Right kidney (tissue), 1 donor: ENCODE measurements at regions not wholly inside any gene's neighbourhood (a gene's known extent, or its start where the extent isn't known, plus 50 kb on each side); places are given as distances from the start of the nearest gene placed in this dataset.

Source experiments
- DNase-seq: peaks from one replicate; pipeline ENCODE4 v3.0.0-alpha.2; 2016

DNA sequence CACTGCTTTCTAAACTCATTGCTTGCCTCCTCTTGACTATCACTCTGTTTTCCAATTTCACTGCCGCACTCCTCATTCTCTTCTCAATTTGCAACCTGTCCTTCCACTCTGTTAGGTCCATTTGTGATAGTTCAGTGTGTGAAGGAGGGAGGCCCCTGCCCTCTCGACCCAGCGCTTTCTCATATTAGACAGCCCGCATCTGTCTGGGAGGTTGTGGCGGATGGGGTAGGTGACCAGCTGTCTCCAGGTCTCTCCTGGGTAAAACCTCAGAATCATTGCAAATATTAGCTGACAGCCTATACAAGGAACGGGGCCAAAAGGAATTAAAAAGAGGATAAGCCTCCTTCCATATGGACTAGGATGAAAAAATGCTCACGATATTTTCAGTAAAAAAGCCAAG lies 358.3 kb downstream of the SHQ1 start:
- no peak for DNase-seq

DNA sequence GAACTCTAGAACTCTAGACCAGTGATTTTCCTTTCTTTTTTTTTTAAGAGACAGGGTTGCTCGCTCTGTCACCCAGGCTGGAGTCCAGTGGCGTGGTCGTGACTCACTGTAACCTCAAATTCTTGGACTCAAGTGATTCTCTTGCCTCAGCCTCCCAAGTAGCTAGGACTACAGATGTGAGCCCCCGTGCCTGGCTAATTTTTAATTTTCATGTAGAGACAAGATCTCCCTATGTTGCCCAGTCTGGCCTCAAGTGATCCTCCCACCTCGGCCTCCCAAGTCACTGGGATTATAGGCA lies 359.6 kb downstream of the SHQ1 start:
- no peak for DNase-seq

DNA sequence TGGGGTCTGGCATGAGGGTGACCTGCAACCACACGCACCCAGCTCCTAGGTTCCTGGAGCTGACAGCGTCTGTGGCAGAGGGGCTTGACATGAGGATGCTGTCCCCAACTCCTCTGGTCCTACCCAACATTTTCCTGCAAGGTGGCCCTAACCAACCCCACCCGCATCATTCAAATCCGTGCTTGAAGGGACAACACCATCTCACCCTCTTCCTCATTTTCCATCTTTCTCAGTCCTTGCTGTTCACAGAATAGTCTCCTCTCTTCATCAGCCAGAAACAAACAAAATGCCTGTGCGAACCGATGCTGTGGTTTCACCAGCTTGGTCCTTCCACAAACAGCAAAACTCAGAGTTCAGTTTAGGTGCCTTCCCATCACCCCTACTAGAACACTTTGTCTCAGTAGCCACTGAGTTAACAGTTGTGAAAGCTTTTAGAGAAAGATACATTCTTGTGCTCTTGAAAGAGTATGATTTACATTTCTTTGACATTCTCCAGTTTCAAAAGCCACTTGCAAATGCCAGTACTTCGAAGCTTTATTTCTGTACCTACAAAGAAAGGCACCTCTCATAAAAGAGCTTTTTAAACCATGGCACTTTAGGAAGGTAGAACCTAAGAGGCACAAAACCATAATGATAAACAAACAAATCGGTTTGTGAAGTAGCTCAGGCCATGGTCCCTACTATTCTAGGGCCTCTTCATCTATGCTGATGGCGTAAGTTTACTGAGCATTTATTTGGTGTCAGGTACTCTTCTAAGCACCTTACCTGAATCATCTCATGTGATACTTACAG lies 360.1 kb downstream of the SHQ1 start:
- no peak for DNase-seq

DNA sequence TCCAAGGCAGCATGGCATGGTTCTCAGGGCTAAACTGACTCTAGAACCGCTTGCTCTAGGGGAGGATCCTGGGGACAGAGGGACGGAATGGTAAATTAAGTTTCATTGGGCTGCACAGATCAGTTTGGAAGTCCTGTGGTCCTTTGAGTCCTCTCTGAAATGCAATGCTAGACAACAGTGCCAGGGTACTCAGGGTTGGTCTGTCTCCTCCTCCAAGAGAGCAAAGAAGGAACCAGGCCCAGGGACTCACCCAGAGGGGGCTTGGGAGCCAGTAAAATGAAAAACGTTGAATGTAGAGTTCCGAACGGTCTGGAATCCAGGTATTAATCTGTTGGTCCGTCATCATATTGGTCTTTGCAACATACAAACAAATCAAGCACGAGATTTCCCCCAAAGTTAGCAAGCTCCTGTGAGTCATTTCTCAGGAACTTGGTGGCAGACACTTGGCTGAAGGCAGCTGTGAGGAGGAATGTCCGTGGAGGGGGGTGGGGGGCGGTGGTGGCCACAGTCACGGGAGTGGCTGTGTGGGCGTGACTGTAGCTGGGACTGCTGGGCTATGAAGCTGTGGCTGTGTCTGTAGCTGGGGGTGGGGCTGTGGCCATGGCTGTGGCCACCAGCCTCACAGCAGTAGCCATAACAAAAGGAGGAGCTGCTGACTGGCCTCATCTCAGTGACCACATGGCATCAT lies 361.0 kb downstream of the SHQ1 start:
- no peak for DNase-seq

DNA sequence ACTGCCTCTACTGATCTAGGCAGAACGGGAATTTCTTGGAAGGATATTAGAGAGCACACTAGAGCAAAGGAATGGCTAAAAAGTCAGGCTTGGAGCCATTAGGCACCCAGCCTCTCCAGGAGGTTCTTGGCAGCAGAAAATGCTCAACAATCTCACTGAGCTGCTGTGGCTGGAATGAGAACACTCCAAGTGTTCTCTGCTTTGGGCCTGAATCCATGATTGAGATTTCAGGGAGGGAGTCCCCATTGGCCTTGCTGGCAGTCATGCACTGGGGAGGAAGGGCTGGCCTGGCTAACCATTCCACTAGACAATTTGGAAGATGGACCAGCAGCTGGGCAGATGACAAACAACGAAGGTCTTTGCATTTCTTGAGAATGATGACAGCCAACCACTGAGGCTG lies 362.6 kb downstream of the SHQ1 start:
- no peak for DNase-seq

DNA sequence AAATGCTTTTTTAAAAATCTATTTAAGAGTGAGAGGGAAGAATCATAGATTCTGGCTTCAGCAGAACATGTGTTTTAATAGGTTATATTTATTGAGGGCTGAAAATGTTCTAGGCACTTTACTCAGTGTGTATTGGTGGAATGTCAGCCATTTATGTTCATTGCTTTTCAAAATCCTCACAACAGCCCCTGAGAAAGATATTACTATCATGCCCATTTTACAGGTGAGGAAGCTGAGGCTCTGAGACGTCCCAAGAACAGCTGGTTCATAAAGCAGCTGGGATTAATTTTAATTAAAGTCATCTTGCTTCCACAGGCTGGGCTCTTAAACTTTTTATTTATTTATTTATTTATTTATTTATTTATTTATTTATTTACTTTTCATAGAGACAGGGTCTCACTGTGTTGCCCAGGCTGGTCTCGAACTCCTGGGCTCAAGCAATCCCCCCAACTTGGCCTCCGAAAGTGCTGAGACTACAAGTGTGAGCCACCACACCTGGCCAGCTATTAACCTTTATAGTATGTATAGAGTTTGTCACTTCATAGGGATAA lies 364.6 kb downstream of the SHQ1 start:
- no peak for DNase-seq

DNA sequence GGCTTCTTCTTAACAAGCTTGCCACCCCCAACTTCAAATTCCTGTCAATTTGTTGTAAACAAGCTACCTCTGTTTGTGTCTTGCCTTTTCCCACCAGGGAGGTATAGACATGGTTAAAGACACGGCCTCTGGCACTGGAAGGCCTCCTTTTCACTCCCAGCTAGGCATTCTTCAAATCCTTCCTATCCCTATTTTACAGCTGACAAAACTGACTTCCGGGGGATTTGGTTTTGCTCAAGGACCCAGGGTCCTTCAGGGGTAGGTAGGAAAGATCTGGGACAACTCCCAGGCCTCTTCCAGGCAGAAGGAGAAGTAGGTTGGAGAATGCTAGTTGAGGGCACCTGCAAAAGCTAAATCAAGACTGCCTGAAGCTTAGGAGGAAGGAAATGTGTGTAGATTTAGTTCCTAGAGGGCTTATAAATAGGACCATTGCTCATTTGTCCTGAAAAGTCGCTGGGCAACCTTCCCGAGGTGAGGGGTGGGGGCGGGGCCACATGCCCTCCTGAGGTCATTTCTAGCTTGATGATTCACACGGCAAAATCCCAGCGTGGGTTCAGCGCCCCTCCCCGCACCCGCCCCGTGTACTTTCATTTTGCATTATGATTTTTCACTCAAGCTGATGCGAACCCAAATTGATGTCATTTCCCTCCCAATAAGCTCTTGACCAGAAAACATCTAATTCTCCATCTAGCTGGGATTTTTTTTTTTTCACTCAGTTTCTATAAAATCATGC lies 365.5 kb downstream of the SHQ1 start:
- peak; percentile 30 for DNase-seq

- DNase-seq, result no peak
Observed at GRCh38 chr3:72481542-72481941, 366.7 kb downstream of the SHQ1 start.

DNA sequence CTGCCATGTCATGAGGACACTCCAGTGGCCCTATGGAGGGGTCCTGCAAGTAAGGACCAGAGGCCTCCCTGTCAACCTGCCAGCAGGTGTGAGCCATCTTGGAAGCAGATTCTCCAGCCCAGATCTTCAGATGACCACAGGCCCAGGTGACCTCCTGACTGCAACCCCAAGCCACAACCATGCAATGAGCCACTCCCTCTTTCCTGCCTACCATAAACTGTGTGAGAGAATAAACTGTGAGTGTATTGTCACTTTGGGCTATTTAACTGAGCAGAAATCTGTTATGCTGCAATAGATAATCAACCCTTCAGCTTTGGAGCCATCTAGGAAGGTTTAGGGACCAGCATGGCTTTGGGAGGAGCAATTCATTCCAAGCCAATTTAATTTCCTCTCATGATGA lies 367.9 kb downstream of the SHQ1 start:
- no peak for DNase-seq

GRCh38 chr3:72479651-72480215 lies 368.5 kb downstream of the SHQ1 start:
- DNase-seq, result no peak

GRCh38 chr3:72476139-72476483 lies 372.1 kb downstream of the SHQ1 start:
- DNase-seq, result no peak

GRCh38 chr3:72475258-72476138 lies 372.7 kb downstream of the SHQ1 start:
- no peak for DNase-seq

GRCh38 chr3:72474775-72475174 lies 373.5 kb downstream of the SHQ1 start:
- no peak for DNase-seq

GRCh38 chr3:72473156-72473555 lies 375.1 kb downstream of the SHQ1 start:
- no peak for DNase-seq

DNA sequence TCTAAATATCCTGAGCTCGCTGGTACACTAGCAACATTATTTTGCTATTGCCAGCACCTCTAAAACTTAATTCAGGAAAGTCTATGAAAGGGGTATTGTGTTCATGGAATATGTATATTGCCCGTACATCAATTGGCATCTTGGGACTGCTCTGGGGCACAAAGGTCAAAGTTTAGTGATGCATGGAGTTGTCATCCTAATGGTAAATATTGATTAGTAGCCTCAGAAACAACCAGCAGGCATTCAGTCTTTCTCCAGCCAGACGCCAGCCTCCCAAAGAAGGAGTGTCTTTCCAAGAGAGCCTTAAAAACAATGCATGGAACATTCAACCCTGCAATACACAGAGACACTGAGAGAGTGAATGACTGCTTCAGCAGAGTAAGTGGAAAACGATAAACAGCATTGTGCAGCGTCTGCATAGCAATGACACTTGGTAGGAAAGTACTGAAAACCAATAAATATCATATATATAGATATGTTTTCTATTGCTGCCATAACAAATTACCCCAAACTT lies 377.3 kb downstream of the SHQ1 start:
- DNase-seq, result no peak

DNA sequence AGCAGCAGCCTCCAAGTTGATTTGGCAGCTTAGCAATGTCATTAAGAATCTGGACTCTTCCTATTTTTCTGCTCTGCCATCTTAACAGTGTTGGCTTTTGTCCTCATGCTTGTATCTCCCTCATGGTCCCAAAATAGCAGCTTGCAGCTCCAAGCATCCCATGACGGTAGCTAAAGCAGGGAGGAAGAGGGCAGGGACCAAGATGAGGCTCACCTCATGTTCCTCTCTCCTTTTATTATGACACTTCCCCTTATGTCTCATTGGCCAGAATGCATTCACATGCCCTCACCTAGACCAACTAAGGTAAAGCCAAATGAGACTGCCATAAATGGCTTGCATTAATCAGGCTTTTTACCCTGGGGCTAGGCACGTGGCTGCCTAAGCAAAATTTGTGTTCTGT lies 382.4 kb downstream of the SHQ1 start:
- no peak for DNase-seq

DNA sequence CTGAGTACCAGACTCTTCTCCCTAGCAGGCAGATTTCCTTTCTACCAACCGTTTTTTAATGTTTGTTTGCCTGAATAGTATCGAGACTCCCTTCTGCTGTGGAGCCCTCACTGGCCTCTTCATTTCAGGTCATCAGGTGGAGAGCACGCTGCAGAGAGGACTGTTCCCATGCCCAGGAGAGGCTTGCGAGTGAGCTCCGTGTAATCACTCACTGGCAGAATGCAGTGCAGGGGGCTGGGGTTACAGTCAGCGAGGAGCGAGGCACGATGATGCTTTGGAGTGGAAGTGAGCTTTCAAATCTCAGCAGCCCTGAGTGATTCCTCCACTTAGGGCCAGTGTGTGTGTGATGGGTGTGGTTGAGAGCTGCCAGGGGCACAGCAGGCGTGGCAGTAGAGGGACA lies 385.2 kb downstream of the SHQ1 start:
- no peak for DNase-seq

DNA sequence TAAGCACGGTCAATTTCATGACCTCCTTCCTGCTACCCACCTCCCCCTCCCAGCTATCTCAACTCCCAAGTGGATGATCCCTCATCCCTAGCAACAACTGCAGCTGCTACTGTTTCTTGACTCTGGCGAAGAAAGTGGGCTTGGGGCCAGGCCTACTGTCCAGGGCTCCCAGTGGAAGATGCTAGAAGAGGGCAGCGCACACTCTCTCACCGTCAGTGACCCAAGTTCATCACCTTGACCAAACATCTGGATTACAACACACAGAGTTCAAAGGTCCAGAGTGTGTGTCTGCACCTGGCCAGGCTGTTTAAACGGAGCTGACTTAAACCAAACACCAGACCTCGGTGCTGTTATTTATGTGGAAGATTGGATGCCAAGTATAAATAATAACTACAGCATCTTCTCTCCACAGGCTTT lies 385.6 kb downstream of the SHQ1 start:
- no peak for DNase-seq

GRCh38 chr3:72461787-72462186 lies 386.5 kb downstream of the SHQ1 start:
- no peak for DNase-seq

DNA sequence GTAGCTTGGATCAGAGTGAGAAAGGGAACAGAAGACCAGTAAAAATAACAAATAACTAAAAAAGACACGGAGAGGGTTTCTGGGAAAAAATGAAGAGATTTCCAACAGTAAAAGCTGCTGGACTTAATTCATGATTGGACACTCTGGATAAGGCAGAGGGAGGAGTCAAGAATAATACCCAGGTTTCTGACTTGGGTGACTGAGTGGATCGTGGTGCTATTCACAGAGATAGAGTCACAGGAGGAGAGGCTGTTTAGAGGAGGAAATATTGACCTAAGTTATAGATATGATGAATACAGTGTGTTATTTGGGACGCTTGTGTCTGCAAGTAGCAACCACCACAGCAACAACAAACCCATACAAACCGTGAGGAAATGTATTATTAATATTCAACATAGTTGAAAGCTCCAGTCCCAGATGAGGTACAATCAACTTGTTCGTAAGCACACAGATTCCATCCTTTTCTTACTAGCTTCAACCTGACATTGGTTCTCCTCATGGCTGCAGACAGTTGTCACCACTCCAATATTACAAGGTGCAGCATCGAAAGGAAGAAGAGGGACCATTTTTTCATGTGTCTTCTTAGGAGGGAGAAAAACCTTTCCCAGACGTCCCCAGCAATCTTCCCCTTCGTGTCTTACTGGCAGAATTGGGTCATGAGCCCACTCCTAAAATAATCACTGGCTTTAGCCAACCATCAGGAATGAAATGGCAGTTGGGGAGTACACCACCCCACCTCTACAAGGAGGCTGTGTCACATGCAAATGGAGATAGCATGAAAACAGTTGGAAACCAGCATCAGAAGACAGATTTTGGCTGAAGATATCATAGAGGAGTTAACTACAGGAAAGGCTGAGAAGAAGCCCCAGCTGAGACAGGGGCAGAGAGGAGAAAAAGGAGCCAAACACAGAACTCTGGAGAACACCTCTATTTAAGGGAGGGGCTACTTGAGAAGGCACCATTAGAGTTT lies 387.8 kb downstream of the SHQ1 start:
- no peak for DNase-seq

- DNase-seq, result no peak
Observed at GRCh38 chr3:72459588-72459987, 388.7 kb downstream of the SHQ1 start.
